Astrocyte (in vitro differentiated cells and primary cell): ENCODE measurements at regions not wholly inside any gene's neighbourhood (a gene's known extent, or its start where the extent isn't known, plus 50 kb on each side); places are given as distances from the start of the nearest gene placed in this dataset.

Experiments
- CTCF ChIP-seq: IDR thresholded peaks from 2 replicates; pipeline ENCODE4 v1.5.1; 2011; ENCODE audit warnings: low read depth, mild to moderate bottlenecking, inconsistent platforms, low read length, moderate library complexity; ENCODE audit not compliant: insufficient read depth
- EZH2 ChIP-seq: IDR thresholded peaks from 2 replicates; pipeline ENCODE4 v1.6.1; 2012; ENCODE audit warnings: mild to moderate bottlenecking, low read length, inconsistent platforms; ENCODE audit not compliant: insufficient read depth

DNA sequence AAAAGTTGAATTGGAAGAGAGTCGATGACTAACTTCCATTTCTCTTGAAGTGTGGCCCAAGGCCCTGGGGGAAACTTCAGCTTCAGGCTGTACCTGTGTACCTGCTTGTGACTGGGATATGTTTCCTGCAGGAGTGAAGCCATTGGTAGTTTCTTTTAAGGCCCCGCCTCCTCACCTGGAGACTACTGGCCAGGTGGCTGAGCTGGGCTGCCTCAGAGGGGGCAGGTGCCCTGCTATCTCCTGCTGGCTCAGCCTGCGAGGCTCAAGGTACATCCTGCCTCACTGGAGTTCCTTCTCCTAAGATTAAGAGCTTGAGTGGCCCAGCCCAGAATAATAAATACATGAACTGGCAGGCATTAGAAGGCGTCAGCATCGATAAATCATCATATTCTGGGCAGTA, 121.6 kb upstream of the ROPN1 start:
- TF ChIP-seq CTCF (no peak), EZH2 (no peak)
